GM12892 (cell line): ENCODE measurements at regions not wholly inside any gene's neighbourhood (a gene's known extent, or its start where the extent isn't known, plus 50 kb on each side); places are given as distances from the start of the nearest gene placed in this dataset.

Source experiments
- POLR2A ChIP-seq: IDR thresholded peaks from 2 replicates; pipeline ENCODE4 v1.6.1; 2011; ENCODE audit warnings: low read depth, low read length, control low read depth
- TAF1 ChIP-seq: IDR thresholded peaks from 2 replicates; pipeline ENCODE4 v1.6.1; 2011; ENCODE audit warnings: low read depth, mild to moderate bottlenecking, control low read depth, low read length, borderline replicate concordance

DNA sequence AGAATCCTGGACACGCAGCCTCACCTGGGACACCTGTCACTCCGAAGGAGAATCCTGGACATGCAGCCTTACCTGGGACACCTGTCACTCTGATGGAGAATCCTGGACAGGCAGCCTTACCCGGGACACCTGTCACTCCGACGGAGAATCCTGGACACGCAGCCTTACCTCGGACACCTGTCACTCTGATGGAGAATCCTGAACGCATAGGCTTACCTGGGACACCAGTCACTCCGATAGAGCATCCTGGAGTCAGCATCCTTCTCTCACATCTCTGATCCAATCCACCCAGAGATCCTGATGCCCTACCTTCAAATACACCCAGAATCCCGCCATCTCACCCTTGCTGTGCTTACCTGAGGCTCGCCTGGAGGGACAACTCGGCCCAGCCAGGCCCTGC, 154.9 kb downstream of the NDUFA10 start:
- TF ChIP-seq POLR2A (no peak), TAF1 (no peak)
